ENCODE measurements at regions not wholly inside any gene's neighbourhood (a gene's known extent, or its start where the extent isn't known, plus 50 kb on each side); places are given as distances from the start of the nearest gene placed in this dataset.
"Not testable (repeated sequence)": the region's sequence is repeated elsewhere in the genome, so short reads cannot be mapped to it uniquely, and the experiment has no call there.

DNA sequence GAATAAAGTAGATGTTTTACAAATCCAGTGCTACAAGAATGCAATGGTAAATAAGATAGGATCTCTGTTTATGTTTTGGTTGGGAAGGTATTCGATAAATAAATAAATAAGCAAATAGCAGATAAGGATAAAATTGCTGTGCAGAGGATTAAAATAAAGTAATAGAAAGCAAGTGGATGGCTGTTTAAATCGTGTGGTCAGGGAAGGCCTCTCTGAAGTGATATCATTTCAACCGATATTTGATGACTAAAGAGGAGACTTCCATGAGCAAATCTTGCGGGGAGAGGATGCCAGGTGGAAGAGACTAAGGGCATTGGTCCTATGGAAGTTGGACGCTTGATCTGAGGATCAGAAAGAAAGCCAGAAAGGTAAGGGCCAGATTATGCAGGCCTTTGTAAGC lies 92.0 kb upstream of the CCN2 start:
- TF ChIP-seq, protein P1, sequence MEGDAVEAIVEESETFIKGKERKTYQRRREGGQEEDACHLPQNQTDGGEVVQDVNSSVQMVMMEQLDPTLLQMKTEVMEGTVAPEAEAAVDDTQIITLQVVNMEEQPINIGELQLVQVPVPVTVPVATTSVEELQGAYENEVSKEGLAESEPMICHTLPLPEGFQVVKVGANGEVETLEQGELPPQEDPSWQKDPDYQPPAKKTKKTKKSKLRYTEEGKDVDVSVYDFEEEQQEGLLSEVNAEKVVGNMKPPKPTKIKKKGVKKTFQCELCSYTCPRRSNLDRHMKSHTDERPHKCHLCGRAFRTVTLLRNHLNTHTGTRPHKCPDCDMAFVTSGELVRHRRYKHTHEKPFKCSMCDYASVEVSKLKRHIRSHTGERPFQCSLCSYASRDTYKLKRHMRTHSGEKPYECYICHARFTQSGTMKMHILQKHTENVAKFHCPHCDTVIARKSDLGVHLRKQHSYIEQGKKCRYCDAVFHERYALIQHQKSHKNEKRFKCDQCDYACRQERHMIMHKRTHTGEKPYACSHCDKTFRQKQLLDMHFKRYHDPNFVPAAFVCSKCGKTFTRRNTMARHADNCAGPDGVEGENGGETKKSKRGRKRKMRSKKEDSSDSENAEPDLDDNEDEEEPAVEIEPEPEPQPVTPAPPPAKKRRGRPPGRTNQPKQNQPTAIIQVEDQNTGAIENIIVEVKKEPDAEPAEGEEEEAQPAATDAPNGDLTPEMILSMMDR (IDR thresholded peaks at IDR 0.05; ENCODE audit: insufficient read depth, low read length, poor library complexity, severe bottlenecking), result no peak

DNA sequence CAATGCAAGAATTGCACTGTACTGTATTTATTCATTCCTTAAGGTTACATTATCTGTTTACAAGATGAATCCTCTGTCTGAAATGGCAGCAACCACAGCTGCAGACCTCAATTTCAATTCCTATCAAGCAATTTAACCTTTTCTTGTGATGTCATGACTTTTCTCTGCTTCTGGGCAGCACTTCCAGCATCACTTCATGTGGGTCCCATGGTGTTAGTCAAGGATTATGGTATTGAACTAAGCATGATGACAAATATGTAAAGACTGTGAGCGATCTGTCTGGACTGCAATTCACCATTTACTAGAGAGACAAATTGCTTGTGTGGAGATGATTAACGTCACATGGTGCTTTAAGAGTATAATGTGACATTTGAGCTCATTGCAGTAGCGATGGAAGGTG lies 90.5 kb upstream of the CCN2 start:
- no peak for DNase-seq (ENCODE audit: low read depth)
- TF ChIP-seq, protein P1 (IDR thresholded peaks at IDR 0.05; ENCODE audit: insufficient read depth, low read length, poor library complexity, severe bottlenecking), result no peak
- Histone ChIP-seq H3K27me3 (ENCODE audit: control insufficient read depth, insufficient read depth, low read length) (no peaks in the 10 kb centered on the region), H3K4me3 (ENCODE audit: low read depth, low read length) (no peak overlapping the region), H3K36me3 (ENCODE audit: control insufficient read depth, insufficient read depth, low read length) (no peaks in the 10 kb centered on the region)

More for the DNA sequence above, 92.0 kb upstream of the CCN2 start:
- no peak for DNase-seq (ENCODE audit: low read depth)
- no peaks in the 10 kb centered on the region for H3K27me3 ChIP-seq (ENCODE audit: control insufficient read depth, insufficient read depth, low read length)
- no peaks in the 10 kb centered on the region for H3K36me3 ChIP-seq (ENCODE audit: control insufficient read depth, insufficient read depth, low read length)
- no peak overlapping the region for H3K4me3 ChIP-seq (ENCODE audit: low read depth, low read length)

DNA sequence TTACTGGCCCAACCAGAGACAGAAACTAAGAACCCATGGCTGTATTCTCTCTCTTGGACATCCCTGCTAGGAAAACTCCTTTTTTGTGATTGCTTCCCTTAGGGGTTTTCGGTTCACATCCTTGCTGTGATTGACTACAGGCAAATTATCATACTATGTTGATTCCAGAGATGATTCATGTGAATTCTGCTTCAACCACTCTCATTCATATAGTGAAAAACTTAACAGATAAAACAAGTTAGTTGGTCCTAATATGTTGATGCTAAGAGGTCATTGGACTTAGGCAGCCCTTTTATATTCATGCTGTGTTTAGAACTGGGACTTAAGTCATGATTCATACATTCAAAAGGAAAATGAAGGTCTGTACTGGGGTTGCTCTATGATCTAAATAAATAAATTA lies 76.9 kb upstream of the CCN2 start:
- TF ChIP-seq, protein P1 (IDR thresholded peaks at IDR 0.05; ENCODE audit: insufficient read depth, low read length, poor library complexity, severe bottlenecking), result no peak
- no peak for DNase-seq (ENCODE audit: low read depth)

DNA sequence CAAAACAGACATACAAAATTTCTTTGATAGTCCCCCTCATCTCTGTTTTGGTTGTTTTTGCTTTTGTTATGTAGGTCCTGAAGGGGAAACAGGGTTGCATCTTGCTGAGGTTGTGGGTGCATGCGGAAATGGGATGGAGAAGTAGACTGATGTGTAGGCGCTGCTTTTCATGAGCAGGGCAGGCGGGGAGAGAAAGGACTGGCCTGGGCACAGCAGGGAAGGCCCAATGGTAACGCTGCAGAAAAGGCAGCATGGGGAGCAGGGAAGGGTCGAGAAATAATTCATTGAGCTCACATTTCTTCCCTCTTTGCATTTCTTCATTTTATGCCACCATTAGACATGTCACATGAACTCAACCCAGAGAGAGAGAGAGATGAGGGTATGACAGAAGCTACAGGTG lies 74.3 kb upstream of the CCN2 start:
- Histone ChIP-seq H3K36me3 (ENCODE audit: control insufficient read depth, insufficient read depth, low read length) (no peaks in the 10 kb centered on the region), H3K4me3 (ENCODE audit: low read depth, low read length) (no peak overlapping the region), H3K27me3 (ENCODE audit: control insufficient read depth, insufficient read depth, low read length) (no peaks in the 10 kb centered on the region)
- no peak for DNase-seq (ENCODE audit: low read depth)
- TF ChIP-seq, protein P1 (IDR thresholded peaks at IDR 0.05; ENCODE audit: insufficient read depth, low read length, poor library complexity, severe bottlenecking), result no peak

More for the DNA sequence above, 76.9 kb upstream of the CCN2 start:
- Histone ChIP-seq H3K4me3 (ENCODE audit: low read depth, low read length) (no peak overlapping the region), H3K27me3 (ENCODE audit: control insufficient read depth, insufficient read depth, low read length) (no peaks in the 10 kb centered on the region), H3K36me3 (ENCODE audit: control insufficient read depth, insufficient read depth, low read length) (no peaks in the 10 kb centered on the region)

DNA sequence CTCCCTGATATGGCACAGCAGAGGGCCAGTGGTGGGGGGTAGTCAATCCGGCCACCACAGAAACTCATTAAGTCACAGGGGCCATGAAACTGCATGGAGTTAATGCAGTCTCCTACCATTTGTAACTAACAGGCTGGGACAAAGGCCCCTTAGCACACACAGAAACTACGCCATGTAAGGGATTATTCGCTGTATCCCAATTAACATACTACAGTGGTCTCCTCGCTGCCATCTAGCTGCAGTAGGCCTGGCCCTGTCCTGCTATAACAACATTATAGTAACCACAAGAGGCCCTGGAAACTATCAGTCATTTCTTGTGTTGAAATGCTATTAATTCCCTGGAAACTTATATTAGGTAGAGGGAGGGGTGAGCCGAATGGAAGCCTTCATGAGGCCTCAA lies 72.3 kb upstream of the CCN2 start:
- TF ChIP-seq, protein P1 (IDR thresholded peaks at IDR 0.05; ENCODE audit: insufficient read depth, low read length, poor library complexity, severe bottlenecking), result peak; percentile 26
- H3K27me3 ChIP-seq (ENCODE audit: control insufficient read depth, insufficient read depth, low read length), result no peaks in the 10 kb centered on the region
- H3K4me3 ChIP-seq (ENCODE audit: low read depth, low read length), result no peak overlapping the region
- H3K36me3 ChIP-seq (ENCODE audit: control insufficient read depth, insufficient read depth, low read length), result no peaks in the 10 kb centered on the region
- DNase-seq (ENCODE audit: low read depth), result no peak

DNA sequence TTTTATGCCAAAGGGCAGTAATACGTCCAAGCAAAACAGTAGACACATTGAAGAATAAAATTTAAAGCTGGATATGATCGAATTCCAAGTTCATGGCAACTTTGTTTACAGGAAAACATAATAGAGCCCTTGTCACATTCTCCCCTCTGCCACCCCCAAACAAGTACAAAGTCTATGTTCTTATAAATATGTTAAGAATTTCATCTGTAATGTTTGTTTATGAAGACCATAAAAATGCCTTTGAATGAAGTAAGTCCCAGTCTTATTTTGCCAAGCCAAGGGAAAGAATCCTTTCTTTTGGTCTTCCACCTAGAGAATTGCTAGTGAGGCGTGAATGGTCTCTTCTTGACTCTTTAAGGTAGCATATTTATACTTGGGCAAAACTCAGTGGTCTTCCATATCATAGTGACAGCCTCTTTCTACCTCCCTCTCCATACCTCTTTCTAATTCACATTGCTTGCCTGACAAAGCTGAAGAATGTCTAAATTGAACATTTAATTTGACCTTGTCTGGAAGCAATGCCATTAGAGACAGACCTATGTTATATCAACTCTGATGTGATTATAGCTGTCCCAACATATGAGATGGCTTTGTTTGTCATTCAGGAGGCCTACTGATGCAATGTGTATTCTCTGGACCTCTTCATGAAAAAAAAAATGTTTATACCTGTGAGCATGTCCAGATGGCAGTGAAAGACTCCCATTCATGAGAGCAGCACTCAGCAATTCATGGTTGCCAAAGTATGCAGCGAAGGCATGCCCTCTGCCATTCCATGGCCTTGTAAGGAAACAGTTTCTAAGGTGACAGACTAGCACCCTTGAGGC lies 70.6 kb upstream of the CCN2 start:
- Histone ChIP-seq H3K4me3 (ENCODE audit: low read depth, low read length) (no peak overlapping the region), H3K36me3 (ENCODE audit: control insufficient read depth, insufficient read depth, low read length) (no peaks in the 10 kb centered on the region), H3K27me3 (ENCODE audit: control insufficient read depth, insufficient read depth, low read length) (no peaks in the 10 kb centered on the region)
- no peak for DNase-seq (ENCODE audit: low read depth)
- TF ChIP-seq, protein P1 (IDR thresholded peaks at IDR 0.05; ENCODE audit: insufficient read depth, low read length, poor library complexity, severe bottlenecking), result no peak

DNA sequence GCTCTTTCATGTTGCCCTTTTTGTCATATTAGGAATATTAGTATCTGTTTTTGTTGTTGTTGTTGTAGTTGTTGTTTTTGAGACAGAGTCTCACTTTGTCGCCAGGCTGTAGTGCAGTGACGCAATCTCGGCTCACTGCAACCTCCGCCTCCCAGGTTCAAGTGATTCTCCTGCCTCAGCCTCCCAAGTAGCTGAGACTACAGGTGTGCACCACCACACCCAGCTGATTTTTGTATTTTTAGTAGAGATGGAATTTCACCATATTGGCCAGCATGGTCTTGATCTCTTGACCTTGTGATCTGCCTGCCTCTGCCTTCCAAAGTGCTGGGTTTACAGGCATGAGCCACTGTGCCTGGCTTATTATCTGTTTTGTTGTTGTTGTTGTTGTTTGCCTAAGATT lies 69.7 kb upstream of the CCN2 start:
- H3K36me3 ChIP-seq (ENCODE audit: control insufficient read depth, insufficient read depth, low read length); DNase-seq (ENCODE audit: low read depth); H3K4me3 ChIP-seq (ENCODE audit: low read depth, low read length); H3K27me3 ChIP-seq (ENCODE audit: control insufficient read depth, insufficient read depth, low read length): not testable (repeated sequence)

Data from kidney epithelial cell (primary cell).